ENCODE measurements at regions not wholly inside any gene's neighbourhood (a gene's known extent, or its start where the extent isn't known, plus 50 kb on each side); places are given as distances from the start of the nearest gene placed in this dataset.

GRCh38 chr6:14707276-14707675 is 538.6 kb upstream of the JARID2 start:
- DNase-seq (ENCODE audit: low read depth in 2 of 3, low spot score in 2 of 3), result no peak

DNA sequence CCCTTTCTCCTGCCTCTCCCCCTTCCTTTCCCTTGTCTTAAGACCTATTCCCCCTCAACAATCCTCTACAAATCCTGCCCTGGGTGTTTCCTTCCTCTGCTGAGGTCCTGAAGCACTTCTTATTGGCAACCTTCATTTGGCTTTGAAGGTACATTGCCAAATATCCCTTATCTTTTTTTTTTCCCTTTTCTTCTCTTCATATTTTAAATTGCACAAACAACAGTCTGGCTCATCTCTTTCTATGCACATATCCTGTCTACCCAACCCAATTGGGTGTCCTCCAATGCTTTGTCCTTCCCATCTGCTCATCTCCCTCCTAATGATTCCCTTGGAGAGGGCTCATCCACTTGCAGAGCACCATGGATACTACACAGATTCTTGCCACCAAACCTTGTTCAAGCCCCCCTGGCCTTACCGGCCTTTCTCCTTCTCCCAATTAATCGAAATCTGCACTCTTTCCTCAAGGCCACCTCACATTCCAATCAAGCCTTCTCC is 537.9 kb upstream of the JARID2 start:
- DNase-seq (ENCODE audit: low read depth in 2 of 3, low spot score in 2 of 3), result no peak

GRCh38 chr6:14709066-14709670 is 536.7 kb upstream of the JARID2 start:
- no peak for DNase-seq (ENCODE audit: low read depth in 2 of 3, low spot score in 2 of 3)

DNA sequence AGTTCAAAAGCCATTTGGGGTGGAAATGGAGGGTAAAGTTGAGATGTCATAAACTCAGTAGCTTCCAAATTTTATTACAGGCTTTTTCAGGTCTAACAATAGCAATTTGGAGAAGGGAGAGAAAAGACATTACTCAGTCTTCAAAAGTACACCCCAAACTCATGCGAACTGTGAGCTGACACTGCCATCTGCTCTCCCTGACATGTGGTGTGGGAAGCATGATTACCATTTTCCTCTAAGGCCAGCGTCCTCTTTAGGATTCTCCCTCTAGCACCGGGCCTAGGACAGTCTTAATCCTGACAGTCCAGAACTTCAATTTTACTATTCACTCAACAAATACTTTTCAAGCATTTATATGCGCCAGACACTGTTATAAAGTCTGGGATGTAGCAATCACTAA is 536.0 kb upstream of the JARID2 start:
- no peak for DNase-seq (ENCODE audit: low read depth in 2 of 3, low spot score in 2 of 3)

DNA sequence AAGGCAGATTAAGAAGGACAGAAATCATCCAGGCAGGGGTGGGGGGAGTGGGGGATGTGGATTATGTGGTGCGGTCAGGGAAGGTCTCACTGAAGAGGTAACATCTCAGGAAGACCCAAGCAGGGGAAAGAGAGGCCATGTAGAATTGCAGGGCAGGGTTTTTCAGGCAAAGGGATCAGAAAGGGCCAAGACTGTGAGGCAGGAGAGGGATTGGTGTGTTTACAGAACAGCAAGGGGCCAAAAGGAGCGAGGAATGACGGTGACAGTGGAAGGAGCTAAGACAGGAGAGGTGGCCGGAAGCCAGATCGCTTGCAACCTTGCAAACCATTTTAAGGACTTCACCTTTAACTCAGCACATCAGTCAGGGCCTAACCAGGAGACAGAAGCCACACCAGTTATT is 535.4 kb upstream of the JARID2 start:
- no peak for DNase-seq (ENCODE audit: low read depth in 2 of 3, low spot score in 2 of 3)

- no peak for DNase-seq (ENCODE audit: low read depth in 2 of 3, low spot score in 2 of 3)
Observed at GRCh38 chr6:14711056-14711703, 534.7 kb upstream of the JARID2 start.

DNA sequence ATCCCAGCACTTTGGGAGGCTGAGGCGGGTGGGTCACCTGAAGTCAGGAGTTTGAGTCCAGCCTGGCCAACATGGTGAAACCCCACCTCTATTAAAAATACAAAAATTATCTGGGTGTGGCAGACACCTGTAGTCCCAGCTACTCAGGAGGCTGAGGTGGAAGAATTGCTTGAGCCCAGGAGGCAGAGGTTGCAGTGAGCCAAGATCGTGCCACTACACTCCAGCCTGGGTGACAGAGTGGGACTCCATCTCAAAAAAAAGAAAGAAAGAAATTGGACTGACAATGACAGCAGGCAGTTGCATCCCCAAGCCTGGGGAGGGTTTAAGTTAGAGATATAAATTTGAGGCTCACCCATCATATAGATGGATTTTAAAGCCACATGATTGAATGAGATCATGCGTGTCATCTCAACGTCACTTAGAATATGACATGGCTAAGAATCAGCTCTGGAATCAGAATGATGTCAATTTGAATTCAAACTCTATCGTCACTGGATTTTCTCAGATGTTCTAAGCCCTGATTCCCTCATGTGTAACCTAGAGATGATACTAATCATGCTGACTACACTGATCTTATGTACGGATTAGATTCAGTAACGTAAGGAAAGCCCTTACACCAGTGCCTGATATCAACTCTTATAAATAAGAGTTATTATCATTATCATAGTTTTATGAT is 534.0 kb upstream of the JARID2 start:
- DNase-seq (ENCODE audit: low read depth in 2 of 3, low spot score in 2 of 3), result no peak

DNA sequence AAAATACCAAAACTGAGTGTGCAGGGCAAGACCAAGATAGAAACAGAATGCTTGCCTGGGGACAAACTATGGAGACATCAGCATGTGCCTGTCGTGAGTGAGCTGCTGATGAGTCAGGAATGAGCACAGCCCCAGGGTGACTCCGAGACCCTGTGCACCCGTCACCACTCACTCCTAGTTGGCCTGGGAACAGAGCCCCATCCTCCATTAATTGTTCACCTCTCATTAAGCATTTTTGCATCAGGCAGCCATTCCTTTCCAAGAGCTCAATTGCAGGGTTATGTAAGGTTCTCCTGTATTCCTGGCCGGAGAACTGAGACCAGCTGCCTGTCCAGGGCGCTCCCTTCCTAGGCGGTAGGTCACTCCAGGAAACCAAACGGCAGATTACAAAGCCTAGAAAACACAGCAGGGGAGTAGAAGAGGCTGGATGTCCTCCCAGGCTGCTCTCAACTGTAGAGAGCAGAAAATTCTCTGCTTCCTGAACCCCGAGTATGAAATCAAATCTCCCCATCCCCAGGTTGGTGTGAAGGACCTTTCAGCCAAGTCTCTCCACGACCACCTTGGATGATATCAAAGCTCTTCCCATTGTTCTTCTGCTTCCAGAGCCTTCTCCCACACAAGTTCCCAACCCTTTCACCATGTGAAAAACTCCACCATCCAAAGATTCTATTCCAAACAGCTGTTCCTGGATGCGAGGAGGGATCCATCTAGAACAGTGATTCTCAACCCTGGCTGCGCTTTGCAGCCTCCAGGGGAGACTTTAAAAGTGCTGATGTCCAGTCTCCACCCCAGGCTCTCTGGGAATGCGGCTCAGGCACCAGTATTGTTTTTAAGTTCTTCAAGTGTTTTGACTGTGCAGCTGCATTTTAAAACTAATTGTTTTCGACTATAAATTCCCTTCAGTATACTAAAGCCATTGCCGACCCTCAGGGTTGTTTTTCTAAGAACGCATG is 532.6 kb upstream of the JARID2 start:
- no peak for DNase-seq (ENCODE audit: low read depth in 2 of 3, low spot score in 2 of 3)

- DNase-seq (ENCODE audit: low read depth in 2 of 3, low spot score in 2 of 3), result no peak
Observed at GRCh38 chr6:14713966-14714631, 531.8 kb upstream of the JARID2 start.

- no peak for DNase-seq (ENCODE audit: low read depth in 2 of 3, low spot score in 2 of 3)
Observed at GRCh38 chr6:14715076-14715475, 530.8 kb upstream of the JARID2 start.

GRCh38 chr6:14716499-14717146 is 529.2 kb upstream of the JARID2 start:
- DNase-seq (ENCODE audit: low read depth in 2 of 3, low spot score in 2 of 3), result no peak

DNA sequence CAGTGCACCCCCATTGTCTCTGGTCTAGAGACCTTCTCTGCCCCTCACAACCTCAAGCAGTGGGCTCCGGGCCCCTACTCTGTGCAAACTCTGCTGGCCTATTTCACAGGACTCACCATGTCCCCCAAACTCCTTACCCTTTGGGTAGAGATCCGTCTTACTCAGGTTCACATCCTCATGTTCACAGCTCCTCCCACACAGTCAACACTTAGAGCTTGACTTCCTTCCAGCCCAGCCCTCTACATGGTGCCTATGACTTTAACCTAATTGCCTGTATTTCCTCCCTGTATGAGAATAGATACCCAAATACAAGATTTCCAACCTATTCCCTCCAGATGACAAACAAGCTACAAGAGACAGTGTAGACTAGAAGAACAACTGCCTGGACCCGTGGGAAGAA is 528.6 kb upstream of the JARID2 start:
- DNase-seq (ENCODE audit: low read depth in 2 of 3, low spot score in 2 of 3), result no peak

DNA sequence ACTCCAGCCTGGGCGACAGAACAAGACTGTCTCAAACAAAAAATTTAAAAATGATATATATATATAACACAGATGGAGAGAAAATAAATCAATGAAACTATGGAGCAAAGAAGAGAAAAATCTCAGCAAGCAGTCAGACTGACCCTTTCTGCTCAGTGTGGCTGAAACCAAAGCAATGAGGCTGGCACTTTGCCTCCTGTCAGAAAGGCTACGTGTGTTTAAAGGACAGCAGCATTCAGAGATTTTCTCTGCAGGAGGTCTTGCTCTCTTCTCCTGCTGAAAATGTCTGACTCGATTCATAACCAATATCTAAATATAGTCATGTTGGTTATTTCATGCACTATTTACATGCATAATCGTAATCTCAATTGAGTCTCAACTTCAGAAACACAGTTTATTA is 527.0 kb upstream of the JARID2 start:
- DNase-seq (ENCODE audit: low read depth in 2 of 3, low spot score in 2 of 3), result no peak

- no peak for DNase-seq (ENCODE audit: low read depth in 2 of 3, low spot score in 2 of 3)
Observed at GRCh38 chr6:14719270-14719669, 526.6 kb upstream of the JARID2 start.

DNA sequence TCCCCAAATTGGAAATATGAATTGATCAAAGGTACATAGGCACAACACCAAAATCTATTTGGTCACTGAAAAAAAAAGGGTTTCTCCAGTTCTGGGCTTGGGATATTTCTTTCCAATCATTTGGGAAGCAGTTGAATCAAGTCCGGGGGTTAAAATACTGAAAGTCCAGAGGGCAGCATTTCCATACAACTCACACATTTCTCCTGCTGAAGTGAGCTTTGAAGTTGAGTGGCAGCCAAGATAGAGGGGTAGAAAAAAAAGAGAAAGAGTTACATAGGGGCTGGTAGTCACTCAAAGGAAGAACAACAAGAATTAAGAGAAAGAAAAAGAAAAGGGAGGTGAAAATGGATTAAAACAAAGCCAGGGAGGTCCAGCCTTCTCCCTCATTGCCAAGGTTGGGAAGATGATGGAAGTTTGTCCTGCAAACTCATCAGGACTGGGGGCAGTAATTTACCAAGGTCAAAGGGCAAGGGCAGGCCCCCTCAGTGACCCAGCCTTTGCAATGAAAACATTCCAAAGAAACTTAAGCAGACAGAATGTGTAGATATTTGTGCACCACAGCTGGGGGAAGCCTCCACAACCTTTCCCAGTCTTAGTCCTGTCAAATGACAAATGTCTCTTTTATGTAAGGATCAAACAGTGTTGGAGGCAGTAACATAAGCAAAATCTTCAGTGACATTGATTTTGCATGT is 525.3 kb upstream of the JARID2 start:
- no peak for DNase-seq (ENCODE audit: low read depth in 2 of 3, low spot score in 2 of 3)

DNA sequence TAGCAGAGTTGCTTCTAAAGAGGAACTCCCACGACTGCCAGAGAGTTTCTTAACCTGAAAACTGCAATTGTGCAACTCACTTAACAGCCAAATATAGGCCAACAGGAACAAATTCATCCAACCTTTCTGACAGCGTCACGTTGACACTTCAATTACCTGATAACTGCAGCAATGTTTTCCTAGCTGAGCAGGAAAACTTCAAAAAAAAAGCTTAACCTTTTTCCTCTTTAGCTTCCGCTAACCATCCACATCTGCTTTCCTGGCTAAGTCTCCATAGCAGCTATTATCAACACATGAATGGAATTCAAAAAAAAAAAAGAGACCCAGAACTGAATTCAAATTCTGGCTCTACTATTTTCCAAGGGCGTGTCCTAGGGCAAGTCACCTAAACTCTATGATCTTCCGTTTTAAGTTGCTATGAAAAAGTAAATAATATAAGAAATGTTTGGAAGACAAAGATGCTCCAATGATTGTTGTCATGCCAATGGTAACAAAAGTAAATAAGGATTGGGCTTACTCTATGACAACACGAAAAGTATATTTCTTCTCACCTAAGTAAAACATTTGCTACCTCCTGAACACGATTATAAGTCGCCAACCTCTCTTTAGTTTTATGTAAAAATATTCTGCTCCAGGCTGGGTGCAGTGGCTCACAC is 524.6 kb upstream of the JARID2 start:
- DNase-seq (ENCODE audit: low read depth in 2 of 3, low spot score in 2 of 3), result no peak

- no peak for DNase-seq (ENCODE audit: low read depth in 2 of 3, low spot score in 2 of 3)
Observed at GRCh38 chr6:14722001-14722562, 523.8 kb upstream of the JARID2 start.

- no peak for DNase-seq (ENCODE audit: low read depth in 2 of 3, low spot score in 2 of 3)
Observed at GRCh38 chr6:14722704-14723103, 523.2 kb upstream of the JARID2 start.

DNA sequence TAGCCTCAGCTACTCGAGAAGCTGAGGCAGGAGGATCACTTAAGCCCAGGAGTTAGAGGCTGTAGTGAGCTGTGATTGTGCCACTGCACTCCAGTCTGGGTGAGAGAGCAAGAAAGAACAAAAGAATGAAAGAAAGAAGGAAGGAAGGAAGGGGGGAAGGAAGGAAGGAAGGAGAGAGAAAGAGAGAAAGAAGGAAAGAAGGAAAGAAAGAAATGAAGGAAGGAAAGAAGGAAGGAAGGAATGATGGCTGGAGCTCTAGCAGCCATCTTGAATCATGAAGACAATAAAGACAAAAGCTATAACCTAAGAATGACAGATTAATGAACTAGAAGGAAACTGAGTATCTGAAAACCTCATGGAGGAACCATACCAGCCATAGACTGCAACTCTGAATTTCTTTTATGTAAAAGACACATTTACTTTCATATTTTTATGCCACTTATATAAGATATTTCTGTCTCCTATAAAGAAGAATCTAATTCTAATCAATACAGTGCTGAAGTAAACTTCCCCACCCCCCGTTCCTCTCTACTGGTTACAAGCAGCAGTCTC is 522.3 kb upstream of the JARID2 start:
- no peak for DNase-seq (ENCODE audit: low read depth in 2 of 3, low spot score in 2 of 3)
